ENCODE measurements at regions not wholly inside any gene's neighbourhood (a gene's known extent, or its start where the extent isn't known, plus 50 kb on each side); places are given as distances from the start of the nearest gene placed in this dataset.

DNA sequence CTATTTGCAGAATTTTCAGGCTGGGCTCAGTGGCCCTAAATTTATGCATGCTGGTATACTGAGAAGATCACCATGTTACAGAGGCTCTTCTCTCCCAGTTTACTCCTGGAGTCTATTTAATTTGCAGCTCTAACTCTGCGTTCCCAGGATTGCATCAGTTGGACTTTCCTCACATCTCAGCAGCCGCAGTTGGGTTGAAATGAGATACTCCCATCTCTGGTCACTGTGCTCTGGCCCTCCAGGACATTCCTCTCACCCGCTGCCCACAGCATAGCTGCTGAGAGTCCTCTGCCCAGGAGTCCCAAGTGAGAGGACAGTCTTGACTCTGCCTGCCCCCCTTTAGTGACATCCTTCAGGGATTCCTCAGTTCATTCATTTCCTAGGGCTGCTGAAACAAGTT lies 150.9 kb downstream of the LACC1 start:
- Histone ChIP-seq H3K27me3 (ENCODE audit: control insufficient read depth, insufficient read depth, low read length) (no peaks in the 10 kb centered on the region), H3K9me3 (ENCODE audit: control insufficient read depth, low read length) (no peaks in the 10 kb centered on the region), H3K4me3 (ENCODE audit: low read length) (no peak overlapping the region), H3K4me1 (ENCODE audit: control insufficient read depth, insufficient read depth, low read length) (no peaks in the 10 kb centered on the region), H3K36me3 (ENCODE audit: control insufficient read depth, insufficient read depth, low read length) (no peaks in the 10 kb centered on the region), H3K9ac (ENCODE audit: low read length) (no peak overlapping the region)

DNA sequence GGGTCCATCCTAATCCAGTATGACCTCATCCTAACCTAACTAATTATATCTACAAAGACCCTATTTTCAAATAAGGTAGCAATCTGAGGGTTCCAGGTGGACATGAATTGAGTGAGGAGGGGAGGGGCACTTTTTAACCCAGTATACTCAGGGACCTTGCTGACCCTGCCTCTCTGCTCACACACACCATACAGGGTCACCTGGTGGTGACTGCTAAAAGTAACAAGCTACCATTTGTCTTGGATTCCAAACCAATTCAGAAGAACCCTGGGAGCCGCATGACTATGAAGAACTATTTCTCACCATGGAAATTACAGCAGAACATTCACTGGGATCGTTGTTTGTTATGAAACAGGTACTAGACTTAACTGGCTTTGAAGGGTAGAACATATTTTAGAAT lies 151.9 kb downstream of the LACC1 start:
- H3K27me3 ChIP-seq (ENCODE audit: control insufficient read depth, insufficient read depth, low read length), result no peaks in the 10 kb centered on the region
- H3K4me3 ChIP-seq (ENCODE audit: low read length), result no peak overlapping the region
- H3K9me3 ChIP-seq (ENCODE audit: control insufficient read depth, low read length), result no peaks in the 10 kb centered on the region
- H3K9ac ChIP-seq (ENCODE audit: low read length), result no peak overlapping the region
- no peaks in the 10 kb centered on the region for H3K4me1 ChIP-seq (ENCODE audit: control insufficient read depth, insufficient read depth, low read length)
- H3K36me3 ChIP-seq (ENCODE audit: control insufficient read depth, insufficient read depth, low read length), result no peaks in the 10 kb centered on the region

DNA sequence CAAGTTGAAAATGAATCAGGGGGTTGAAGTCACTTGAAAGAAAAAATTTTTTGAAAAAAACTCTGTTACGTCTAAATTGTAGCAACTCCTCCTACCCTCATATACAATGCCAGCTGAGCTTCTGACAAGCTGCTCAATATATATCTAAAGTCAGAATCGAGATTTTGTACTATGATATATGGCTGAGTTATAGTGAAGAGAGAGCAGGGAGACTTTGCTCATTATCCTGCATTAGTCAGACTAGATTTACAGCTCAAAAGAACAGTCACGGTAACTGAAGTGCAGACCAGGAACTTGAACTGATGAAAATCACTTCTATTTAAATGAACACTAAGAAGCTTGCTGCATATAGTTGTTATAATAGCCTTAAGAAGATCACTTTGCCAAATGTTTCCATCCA lies 153.1 kb downstream of the LACC1 start:
- Histone ChIP-seq H3K27me3 (ENCODE audit: control insufficient read depth, insufficient read depth, low read length) (no peaks in the 10 kb centered on the region), H3K4me3 (ENCODE audit: low read length) (no peak overlapping the region), H3K9me3 (ENCODE audit: control insufficient read depth, low read length) (no peaks in the 10 kb centered on the region), H3K9ac (ENCODE audit: low read length) (no peak overlapping the region), H3K4me1 (ENCODE audit: control insufficient read depth, insufficient read depth, low read length) (no peaks in the 10 kb centered on the region), H3K36me3 (ENCODE audit: control insufficient read depth, insufficient read depth, low read length) (no peaks in the 10 kb centered on the region)

DNA sequence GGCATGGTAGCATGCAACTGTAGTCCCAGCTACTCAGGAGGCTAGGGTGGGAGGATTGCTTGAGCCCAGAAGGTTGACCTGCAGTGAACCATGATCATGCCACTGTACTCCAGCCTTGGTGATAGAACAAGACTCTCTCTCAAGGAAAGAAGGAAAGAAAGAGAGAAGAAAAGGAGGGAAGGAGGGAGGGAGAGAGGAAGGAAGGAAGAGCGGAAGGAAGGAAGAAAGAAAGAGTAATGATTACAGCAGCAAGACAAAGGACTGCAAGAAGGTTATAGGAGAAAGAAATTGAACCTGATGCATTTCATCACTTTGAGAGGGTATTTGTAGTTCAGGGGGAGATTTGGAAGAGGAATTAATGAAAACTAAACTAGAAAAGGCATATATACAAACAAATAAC lies 155.7 kb downstream of the LACC1 start:
- Histone ChIP-seq H3K4me1 (ENCODE audit: control insufficient read depth, insufficient read depth, low read length) (no peaks in the 10 kb centered on the region), H3K36me3 (ENCODE audit: control insufficient read depth, insufficient read depth, low read length) (no peaks in the 10 kb centered on the region), H3K9ac (ENCODE audit: low read length) (no peak overlapping the region), H3K4me3 (ENCODE audit: low read length) (no peak overlapping the region), H3K9me3 (ENCODE audit: control insufficient read depth, low read length) (no peaks in the 10 kb centered on the region), H3K27me3 (ENCODE audit: control insufficient read depth, insufficient read depth, low read length) (no peaks in the 10 kb centered on the region)

DNA sequence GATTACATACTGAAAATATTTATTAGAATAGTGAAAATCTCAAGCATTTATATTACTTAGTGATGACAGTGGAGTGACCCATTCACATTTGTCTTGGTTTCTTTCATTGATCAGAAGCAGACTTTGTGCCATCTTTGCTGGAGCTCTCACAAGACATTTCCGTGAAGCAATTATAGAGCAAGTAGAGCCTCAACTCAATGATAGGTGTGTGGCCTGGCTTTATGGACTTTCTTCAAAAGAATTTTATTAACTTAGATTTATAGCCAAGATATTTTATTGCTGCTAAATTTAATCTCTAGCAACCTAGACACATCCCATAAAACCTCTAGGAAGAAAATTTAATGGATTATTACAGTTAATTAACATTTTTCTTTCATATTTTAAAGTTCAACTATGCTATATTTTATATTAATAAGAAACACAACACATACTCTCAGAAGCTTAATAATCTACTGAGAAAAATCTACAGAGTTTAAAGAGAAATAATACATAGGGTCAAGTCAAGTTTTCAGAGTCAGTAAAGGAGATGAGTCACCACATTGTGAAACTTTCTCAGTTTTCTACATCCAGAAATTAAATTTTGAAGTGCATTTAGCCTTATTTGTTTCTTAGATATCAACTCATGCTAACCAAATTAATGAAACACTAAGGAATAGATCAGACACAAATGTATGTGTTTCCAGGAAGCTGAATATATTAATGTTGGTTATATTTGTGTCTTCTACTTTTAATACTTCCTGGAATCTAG lies 160.5 kb downstream of the LACC1 start:
- Histone ChIP-seq H3K27me3 (ENCODE audit: control insufficient read depth, insufficient read depth, low read length) (no peaks in the 10 kb centered on the region), H3K9ac (ENCODE audit: low read length) (no peak overlapping the region), H3K4me1 (ENCODE audit: control insufficient read depth, insufficient read depth, low read length) (no peaks in the 10 kb centered on the region), H3K9me3 (ENCODE audit: control insufficient read depth, low read length) (no peaks in the 10 kb centered on the region), H3K4me3 (ENCODE audit: low read length) (no peak overlapping the region), H3K36me3 (ENCODE audit: control insufficient read depth, insufficient read depth, low read length) (no peaks in the 10 kb centered on the region)

DNA sequence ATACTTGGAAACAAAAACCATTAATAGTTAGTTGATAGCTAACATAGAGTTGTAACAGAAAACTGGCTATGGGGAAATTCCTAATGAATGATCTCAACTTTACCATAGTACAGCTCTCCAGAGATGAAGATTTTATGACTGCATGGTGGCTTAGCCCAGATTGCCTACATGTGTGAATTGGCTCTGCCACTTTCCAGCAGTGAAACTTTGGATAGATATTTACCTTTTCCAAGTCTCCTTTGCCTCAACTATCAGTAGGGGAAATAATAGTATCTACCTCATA lies 161.1 kb downstream of the LACC1 start:
- no peak overlapping the region for H3K9ac ChIP-seq (ENCODE audit: low read length)
- no peaks in the 10 kb centered on the region for H3K27me3 ChIP-seq (ENCODE audit: control insufficient read depth, insufficient read depth, low read length)
- no peaks in the 10 kb centered on the region for H3K4me1 ChIP-seq (ENCODE audit: control insufficient read depth, insufficient read depth, low read length)
- no peaks in the 10 kb centered on the region for H3K36me3 ChIP-seq (ENCODE audit: control insufficient read depth, insufficient read depth, low read length)
- H3K4me3 ChIP-seq (ENCODE audit: low read length), result no peak overlapping the region
- no peaks in the 10 kb centered on the region for H3K9me3 ChIP-seq (ENCODE audit: control insufficient read depth, low read length)

DNA sequence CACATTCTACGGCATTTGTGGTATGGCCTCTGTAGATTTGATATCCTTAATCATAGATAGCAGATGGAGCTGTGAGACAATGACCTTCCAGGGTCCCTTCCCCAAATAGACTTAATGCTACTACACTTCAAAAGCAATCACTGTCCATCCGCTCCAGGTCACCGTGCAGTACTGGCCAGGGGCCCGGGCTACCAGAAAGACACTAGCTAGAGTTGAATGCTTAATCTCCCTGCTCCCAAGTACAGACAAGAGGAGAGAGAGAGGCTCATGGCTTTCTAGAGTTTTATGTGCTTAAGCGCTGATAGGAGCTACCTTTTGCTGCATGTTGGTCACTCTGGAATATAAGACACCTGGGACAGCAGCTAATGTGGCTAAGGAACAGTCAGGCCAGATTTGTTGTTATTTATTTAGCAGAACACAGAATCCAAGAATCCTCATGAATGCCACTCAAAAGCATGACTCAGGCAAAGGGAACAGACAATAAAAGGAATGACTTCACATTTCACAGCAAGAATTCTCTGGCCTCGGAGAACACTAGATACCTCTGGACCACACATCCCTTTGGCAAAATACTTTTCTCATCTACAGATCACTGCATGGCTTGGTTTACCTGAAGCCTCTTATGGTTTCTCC lies 165.0 kb downstream of the LACC1 start:
- Histone ChIP-seq H3K27me3 (ENCODE audit: control insufficient read depth, insufficient read depth, low read length) (no peaks in the 10 kb centered on the region), H3K9ac (ENCODE audit: low read length) (no peak overlapping the region), H3K36me3 (ENCODE audit: control insufficient read depth, insufficient read depth, low read length) (no peaks in the 10 kb centered on the region), H3K4me1 (ENCODE audit: control insufficient read depth, insufficient read depth, low read length) (no peaks in the 10 kb centered on the region), H3K4me3 (ENCODE audit: low read length) (no peak overlapping the region), H3K9me3 (ENCODE audit: control insufficient read depth, low read length) (no peaks in the 10 kb centered on the region)

DNA sequence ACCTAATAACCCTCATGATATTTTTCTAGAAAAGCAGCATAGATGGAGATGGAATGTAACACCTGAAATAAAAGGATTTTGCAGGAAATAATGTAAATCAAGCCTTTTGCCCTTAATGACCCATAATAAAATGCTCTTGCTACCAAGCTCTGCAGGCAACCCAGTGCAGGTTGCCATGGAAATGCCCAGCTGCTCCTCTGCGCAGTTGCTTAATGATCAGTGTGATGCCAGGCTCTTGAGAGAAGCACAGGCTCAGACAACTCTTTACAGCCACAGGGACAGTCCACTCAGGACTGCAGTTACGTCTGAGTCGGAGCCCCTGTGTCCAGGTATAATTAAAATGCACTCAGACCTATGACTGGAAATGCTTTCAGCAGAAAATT lies 165.5 kb downstream of the LACC1 start:
- no peaks in the 10 kb centered on the region for H3K36me3 ChIP-seq (ENCODE audit: control insufficient read depth, insufficient read depth, low read length)
- no peaks in the 10 kb centered on the region for H3K27me3 ChIP-seq (ENCODE audit: control insufficient read depth, insufficient read depth, low read length)
- no peaks in the 10 kb centered on the region for H3K9me3 ChIP-seq (ENCODE audit: control insufficient read depth, low read length)
- H3K4me3 ChIP-seq (ENCODE audit: low read length), result no peak overlapping the region
- no peaks in the 10 kb centered on the region for H3K4me1 ChIP-seq (ENCODE audit: control insufficient read depth, insufficient read depth, low read length)
- H3K9ac ChIP-seq (ENCODE audit: low read length), result no peak overlapping the region

DNA sequence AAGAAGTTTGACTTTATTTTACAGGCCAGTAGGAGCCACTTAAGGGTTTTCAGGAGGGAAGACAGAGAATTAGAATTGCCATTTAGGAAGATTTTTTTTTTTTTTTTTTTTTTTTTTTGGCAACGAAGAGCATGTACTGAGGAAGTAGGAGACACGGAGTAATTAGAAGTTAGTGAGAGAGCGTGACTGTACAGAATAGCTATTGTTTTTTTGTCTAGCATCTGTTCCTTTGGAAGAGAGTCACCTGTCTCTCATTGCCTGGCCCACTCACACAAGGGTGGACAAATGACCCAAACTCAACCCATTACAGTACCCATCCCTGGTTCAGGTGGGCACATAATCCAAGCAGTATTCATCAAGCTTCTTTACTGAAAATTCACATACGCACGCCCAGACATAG lies 166.7 kb downstream of the LACC1 start:
- no peak overlapping the region for H3K4me3 ChIP-seq (ENCODE audit: low read length)

DNA sequence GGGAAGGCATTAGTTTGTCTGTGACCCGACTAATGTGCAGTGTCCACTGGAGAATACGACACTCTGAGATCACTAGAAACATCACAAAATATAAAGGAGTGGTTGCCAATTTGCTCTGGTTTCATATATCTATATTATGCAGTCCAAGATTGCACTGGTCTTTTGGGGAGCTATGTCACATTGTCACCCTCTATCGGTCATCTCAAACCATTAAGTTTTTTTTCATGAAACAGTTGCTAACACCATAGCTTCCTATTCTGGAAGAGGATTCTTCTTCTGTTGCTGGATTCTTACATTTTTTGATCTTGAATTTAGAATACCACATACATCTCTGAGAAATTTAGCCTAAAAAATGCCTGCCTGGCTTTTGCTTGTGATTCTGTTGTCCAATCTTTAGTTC lies 168.6 kb downstream of the LACC1 start:
- no peak overlapping the region for H3K4me3 ChIP-seq (ENCODE audit: low read length)
- H3K27me3 ChIP-seq (ENCODE audit: control insufficient read depth, insufficient read depth, low read length), result no peaks in the 10 kb centered on the region
- H3K4me1 ChIP-seq (ENCODE audit: control insufficient read depth, insufficient read depth, low read length), result peaks cover 5% of the 10 kb centered on the region
- no peaks in the 10 kb centered on the region for H3K36me3 ChIP-seq (ENCODE audit: control insufficient read depth, insufficient read depth, low read length)
- H3K9ac ChIP-seq (ENCODE audit: low read length), result no peak overlapping the region
- H3K9me3 ChIP-seq (ENCODE audit: control insufficient read depth, low read length), result no peaks in the 10 kb centered on the region

More for the DNA sequence above, 166.7 kb downstream of the LACC1 start:
- peaks cover 5% of the 10 kb centered on the region for H3K4me1 ChIP-seq (ENCODE audit: control insufficient read depth, insufficient read depth, low read length)
- H3K36me3 ChIP-seq (ENCODE audit: control insufficient read depth, insufficient read depth, low read length), result no peaks in the 10 kb centered on the region
- H3K9me3 ChIP-seq (ENCODE audit: control insufficient read depth, low read length), result no peaks in the 10 kb centered on the region
- H3K9ac ChIP-seq (ENCODE audit: low read length), result no peak overlapping the region
- no peaks in the 10 kb centered on the region for H3K27me3 ChIP-seq (ENCODE audit: control insufficient read depth, insufficient read depth, low read length)

DNA sequence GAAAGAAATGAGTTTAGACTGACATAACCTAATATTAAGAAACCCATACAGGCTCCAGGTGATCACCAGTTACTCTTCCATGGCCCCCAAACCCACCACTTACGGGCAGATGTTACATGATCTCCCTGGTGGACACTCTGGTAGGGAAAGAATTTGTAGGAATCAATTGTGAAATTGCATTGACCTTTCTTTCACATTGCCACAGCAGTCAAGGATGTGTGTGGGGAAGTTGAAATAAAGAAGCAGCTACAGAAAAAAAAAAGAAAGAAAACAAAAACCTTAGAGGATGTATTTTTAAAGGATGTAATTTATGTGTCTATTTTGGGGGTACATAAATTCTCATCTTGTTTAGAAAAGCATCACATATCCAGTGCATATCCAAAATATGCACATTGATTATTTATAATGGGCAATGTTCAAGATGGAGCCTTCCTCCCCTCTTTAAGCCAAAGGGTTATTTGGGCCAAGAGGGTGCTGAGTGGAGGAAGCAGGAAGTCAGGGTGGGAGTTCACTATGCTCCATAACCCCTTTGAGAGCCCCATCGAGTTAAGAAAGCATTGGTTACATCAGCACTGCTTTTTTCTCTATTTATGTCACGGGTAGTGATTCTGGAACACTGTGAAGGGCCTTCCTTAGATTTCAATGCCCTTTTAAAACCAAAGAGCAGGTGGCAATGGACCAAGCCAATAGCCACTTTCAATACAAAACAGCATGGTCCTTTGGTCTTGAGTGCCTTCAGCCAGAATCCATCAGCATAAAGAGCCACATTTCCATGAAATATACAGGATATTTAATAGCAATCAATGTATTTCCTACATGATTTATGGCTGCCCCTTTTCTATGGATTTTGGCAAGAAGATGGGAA lies 169.6 kb downstream of the LACC1 start:
- H3K4me1 ChIP-seq (ENCODE audit: control insufficient read depth, insufficient read depth, low read length), result peaks cover 5% of the 10 kb centered on the region
- no peaks in the 10 kb centered on the region for H3K36me3 ChIP-seq (ENCODE audit: control insufficient read depth, insufficient read depth, low read length)
- H3K9me3 ChIP-seq (ENCODE audit: control insufficient read depth, low read length), result no peaks in the 10 kb centered on the region
- H3K4me3 ChIP-seq (ENCODE audit: low read length), result no peak overlapping the region
- no peak overlapping the region for H3K9ac ChIP-seq (ENCODE audit: low read length)
- no peaks in the 10 kb centered on the region for H3K27me3 ChIP-seq (ENCODE audit: control insufficient read depth, insufficient read depth, low read length)

DNA sequence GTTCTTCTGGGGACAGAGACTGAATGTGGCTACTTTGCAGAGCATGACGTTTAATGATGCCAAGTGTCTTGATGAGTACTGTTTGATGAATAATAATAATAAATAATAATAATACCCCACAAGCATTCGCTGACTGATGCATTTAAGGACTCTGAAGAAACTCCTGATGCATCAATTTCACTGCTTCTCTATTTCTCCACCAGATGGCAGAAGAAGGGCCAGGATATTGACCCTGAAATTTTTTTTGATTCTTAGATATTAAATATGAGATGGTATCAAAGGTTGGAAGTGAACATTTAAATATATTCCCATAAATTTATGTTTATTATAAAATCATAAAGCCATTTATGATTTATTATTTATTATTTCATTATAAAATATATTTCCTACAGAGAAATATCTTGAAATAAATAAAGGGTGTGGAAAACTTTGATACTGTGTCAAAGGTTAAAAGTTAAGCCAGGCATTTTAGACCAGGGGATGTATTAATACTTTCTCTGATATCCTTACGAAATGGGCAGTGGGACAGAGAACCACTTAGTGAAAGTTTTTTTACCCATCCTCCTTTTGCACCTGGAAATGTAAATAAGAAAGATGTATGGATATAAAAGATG lies 170.9 kb downstream of the LACC1 start:
- Histone ChIP-seq H3K27me3 (ENCODE audit: control insufficient read depth, insufficient read depth, low read length) (no peaks in the 10 kb centered on the region), H3K4me3 (ENCODE audit: low read length) (no peak overlapping the region), H3K36me3 (ENCODE audit: control insufficient read depth, insufficient read depth, low read length) (no peaks in the 10 kb centered on the region), H3K9me3 (ENCODE audit: control insufficient read depth, low read length) (no peaks in the 10 kb centered on the region), H3K4me1 (ENCODE audit: control insufficient read depth, insufficient read depth, low read length) (peaks cover 5% of the 10 kb centered on the region), H3K9ac (ENCODE audit: low read length) (no peak overlapping the region)

Measured in mucosa of stomach (tissue), 1 donor.